GM12865 (cell line): ENCODE measurements at regions not wholly inside any gene's neighbourhood (a gene's known extent, or its start where the extent isn't known, plus 50 kb on each side); places are given as distances from the start of the nearest gene placed in this dataset.
"Not testable (repeated sequence)": the region's sequence is repeated elsewhere in the genome, so short reads cannot be mapped to it uniquely, and the experiment has no call there.

Experiments
- DNase-seq: peaks from one replicate; pipeline ENCODE4 v3.0.0; 2010; ENCODE audit warnings: low read depth
- H3K4me3 ChIP-seq: 2 replicates; pipeline ENCODE4 v1.5.1; 2011; ENCODE audit warnings: mild to moderate bottlenecking, low read depth, low read length, control low read depth
- CTCF ChIP-seq: IDR thresholded peaks from 2 replicates; pipeline ENCODE4 v1.5.1; 2011; ENCODE audit warnings: low read length, control low read depth, low read depth, inconsistent platforms; ENCODE audit not compliant: insufficient read depth; ENCODE audit errors: missing control alignments

GRCh38 chr12:114166362-114166761 is 200.2 kb upstream of the RBM19 start:
- peak; percentile 40 for TF ChIP-seq CTCF
- H3K4me3 ChIP-seq, result no peak overlapping the region
- peak; percentile 17 for DNase-seq

GRCh38 chr12:114165921-114166320 is 199.8 kb upstream of the RBM19 start:
- DNase-seq, result no peak
- no peak for TF ChIP-seq CTCF
- no peak overlapping the region for H3K4me3 ChIP-seq

- H3K4me3 ChIP-seq, result no peak overlapping the region
- DNase-seq, result no peak
- TF ChIP-seq CTCF, result no peak
These were observed 198.2 kb upstream of the RBM19 start for GRCh38 chr12:114164351-114164750.

- no peak for DNase-seq
These were observed 197.6 kb upstream of the RBM19 start for GRCh38 chr12:114163771-114164170.

GRCh38 chr12:114160445-114160844 is 194.3 kb upstream of the RBM19 start:
- no peak for DNase-seq
- no peak for TF ChIP-seq CTCF
- H3K4me3 ChIP-seq, result no peak overlapping the region

More at GRCh38 chr12:114163771-114164170, 197.6 kb upstream of the RBM19 start:
- H3K4me3 ChIP-seq, result no peak overlapping the region
- no peak for TF ChIP-seq CTCF

GRCh38 chr12:114152890-114153289 is 186.8 kb upstream of the RBM19 start:
- no peak for TF ChIP-seq CTCF
- no peak for DNase-seq

GRCh38 chr12:114152066-114152465 is 185.9 kb upstream of the RBM19 start:
- TF ChIP-seq CTCF, result no peak
- H3K4me3 ChIP-seq, result no peak overlapping the region
- no peak for DNase-seq

More at GRCh38 chr12:114152890-114153289, 186.8 kb upstream of the RBM19 start:
- no peak overlapping the region for H3K4me3 ChIP-seq

GRCh38 chr12:114150584-114150983 is 184.5 kb upstream of the RBM19 start:
- not testable (repeated sequence) for DNase-seq, H3K4me3 ChIP-seq
